ENCODE measurements at regions not wholly inside any gene's neighbourhood (a gene's known extent, or its start where the extent isn't known, plus 50 kb on each side); places are given as distances from the start of the nearest gene placed in this dataset.

DNA sequence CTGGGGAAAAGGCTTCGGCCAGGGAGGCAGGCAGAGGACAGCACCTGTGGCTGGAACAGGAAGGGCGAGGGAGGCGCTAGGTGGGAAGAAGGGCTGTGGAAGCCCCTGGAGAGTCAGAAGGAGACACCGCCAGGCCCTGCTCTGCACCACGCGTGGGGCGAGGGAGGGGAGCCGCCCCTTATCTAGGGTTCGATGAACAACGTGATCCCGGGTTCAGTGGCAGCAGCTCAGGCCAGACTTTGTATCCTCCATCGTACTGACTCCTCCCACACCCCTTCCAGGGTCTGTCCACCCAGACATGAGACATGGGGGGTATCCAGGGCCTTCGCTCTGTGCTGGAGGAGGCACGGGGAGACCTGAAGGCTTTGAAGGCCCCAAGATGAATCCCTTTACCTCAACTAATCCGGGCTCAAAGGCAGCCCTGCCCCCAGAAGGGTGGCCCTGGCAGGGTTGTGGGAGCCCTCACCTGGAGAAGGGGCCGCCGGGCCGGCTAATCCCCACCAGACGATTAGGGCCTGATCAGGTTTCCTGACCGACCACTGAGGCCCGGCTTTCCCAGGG lies 110.8 kb downstream of the PDGFA start:
- no peak for TF ChIP-seq CTCF (IDR thresholded peaks at IDR 0.05)
- no peak for TF ChIP-seq EP300 (IDR thresholded peaks at IDR 0.05; ENCODE audit: low read depth)

Measured in transverse colon (tissue), 3 donors.